ENCODE measurements at regions not wholly inside any gene's neighbourhood (a gene's known extent, or its start where the extent isn't known, plus 50 kb on each side); places are given as distances from the start of the nearest gene placed in this dataset.

DNA sequence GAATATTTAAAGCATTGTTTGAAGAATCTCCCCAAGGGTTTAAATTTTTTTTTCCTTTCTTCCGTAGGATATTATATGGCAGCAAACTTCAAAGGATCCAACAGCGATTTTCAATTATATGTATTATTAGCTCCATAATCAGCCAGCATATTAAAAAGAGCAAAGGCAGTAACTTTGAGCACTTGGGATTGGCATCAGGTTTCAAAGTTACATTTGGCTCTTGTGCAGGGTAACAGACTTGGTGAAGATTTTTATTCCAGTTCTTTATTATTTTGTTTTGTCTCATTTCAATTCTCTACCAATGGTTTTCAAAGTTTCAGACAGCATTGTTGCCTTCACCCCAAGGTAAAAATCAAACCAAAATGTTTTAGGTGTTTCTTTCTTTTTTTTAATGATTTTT is 116.7 kb upstream of the ZNF366 start:
- H3K36me3 ChIP-seq (ENCODE audit: control insufficient read depth in 2 of 4, insufficient read depth in 4 of 4, low read length in 3 of 4): no peaks in the 10 kb centered on the region
- H2BK5ac ChIP-seq (ENCODE audit: low read depth, low read length): no peak overlapping the region
- no peak overlapping the region for H3K18ac ChIP-seq (ENCODE audit: extremely low read depth, low read length)
- CTCF ChIA-PET (ENCODE audit: partially characterized antibody): interaction anchor here (3.3 kb wide), 1 partner anchor 12 kb away, joined by 15 read pairs; no protein-coding TSS in a partner anchor
- H2BK20ac ChIP-seq (ENCODE audit: low read length): no peak overlapping the region
- H4K8ac ChIP-seq (ENCODE audit: extremely low read depth, insufficient read depth, low read length): no peak overlapping the region
- DNase-seq (ENCODE audit: low read depth in 1 of 2, low spot score in 2 of 2) (no peak), FAIRE-seq (no peak)
- no peaks in the 10 kb centered on the region for H3K79me2 ChIP-seq (ENCODE audit: control insufficient read depth in 1 of 2, insufficient read depth in 2 of 2, low read length in 2 of 2)
- no peak overlapping the region for H2BK120ac ChIP-seq (replicated peaks; ENCODE audit: low read depth, low read length)
- H3K9ac ChIP-seq (replicated peaks in 1 of 4; ENCODE audit: extremely low read depth in 1 of 4, low read depth in 3 of 4, low read length in 3 of 4): no peak overlapping the region
- H4K20me1 ChIP-seq (replicated peaks in 1 of 2; ENCODE audit: control insufficient read depth in 1 of 2, insufficient read depth in 2 of 2, low read length in 2 of 2): no peaks in the 10 kb centered on the region
- H3K27me3 ChIP-seq (replicated peaks in 1 of 4; ENCODE audit: control insufficient read depth in 3 of 4, extremely low read depth in 1 of 4, insufficient read depth in 3 of 4, low read length in 3 of 4): no peaks in the 10 kb centered on the region
- no peak overlapping the region for H3K23ac ChIP-seq (ENCODE audit: insufficient read length)
- H4K5ac ChIP-seq (ENCODE audit: insufficient read length, low read depth, low read length): no peak overlapping the region
- POLR2A ChIA-PET (ENCODE audit: partially characterized antibody): no interaction called here
- no peak overlapping the region for H2AFZ ChIP-seq (ENCODE audit: low read length)
- H3K4me3 ChIP-seq (ENCODE audit: extremely low read depth in 1 of 4, insufficient read depth in 2 of 4, low read depth in 3 of 4, low read length in 4 of 4): no peak overlapping the region
- no peak overlapping the region for H3K4me2 ChIP-seq (ENCODE audit: insufficient read depth in 1 of 2, low read depth in 2 of 2, low read length in 2 of 2)
- no peak overlapping the region for H3K14ac ChIP-seq (ENCODE audit: insufficient read length)
- H3K56ac ChIP-seq (replicated peaks; ENCODE audit: insufficient read length, low read depth, low read length): no peak overlapping the region
- WGBS, 2 experiments (ENCODE audit: extremely low coverage in 1 of 2, insufficient coverage in 1 of 2, insufficient read length in 1 of 2, insufficient replicate concordance in 2 of 2, low coverage in 1 of 2, low lambda C conversion rate in 2 of 2, missing lambda C conversion rate in 1 of 2): 80% methylated on average over 2 of the region's 2 CpGs; no CpG with 5 or more reads in 1 of the 2 experiments
- no peak overlapping the region for H3K27ac ChIP-seq (ENCODE audit: low read depth, low read length)
- no peak overlapping the region for H4K91ac ChIP-seq (replicated peaks; ENCODE audit: insufficient read length, low read length)
- no peaks in the 10 kb centered on the region for H3K79me1 ChIP-seq (ENCODE audit: low read depth, low read length)
- no peak overlapping the region for H2AK5ac ChIP-seq (ENCODE audit: low read depth, low read length)
- no peaks in the 10 kb centered on the region for H3K9me3 ChIP-seq (ENCODE audit: insufficient read depth in 2 of 2, low read depth in 1 of 2, low read length in 1 of 2)
- no peak overlapping the region for H2BK15ac ChIP-seq (ENCODE audit: low read length)
- no peak overlapping the region for H3K4ac ChIP-seq (replicated peaks; ENCODE audit: insufficient read length, low read depth, low read length)
- TF ChIP-seq HDAC6 (IDR thresholded peaks at IDR 0.05; ENCODE audit: low read depth, low read length) (no peak), HDAC2 (IDR thresholded peaks at IDR 0.05; ENCODE audit: borderline replicate concordance in 1 of 2, low read depth in 2 of 2, low read length in 2 of 2) (no peak), BRCA1 (IDR thresholded peaks at IDR 0.05; ENCODE audit: low read depth, low read length) (no peak), GABPA (IDR thresholded peaks at IDR 0.05; ENCODE audit: borderline replicate concordance, insufficient read depth, low read length) (no peak), BACH1 (IDR thresholded peaks at IDR 0.05; ENCODE audit: low read length) (no peak), GTF2F1 (IDR thresholded peaks at IDR 0.05; ENCODE audit: borderline replicate concordance, low read depth, low read length) (no peak), PHF8 (conservative IDR thresholded peaks at IDR 0.05; ENCODE audit: low read depth, low read length) (no peak), RXRA (IDR thresholded peaks at IDR 0.05; ENCODE audit: insufficient read depth, low read depth, low read length) (no peak), EP300 (IDR thresholded peaks at IDR 0.05; ENCODE audit: borderline replicate concordance in 1 of 2, low read depth in 2 of 2, low read length in 2 of 2) (no peak)
- H2BK12ac ChIP-seq (ENCODE audit: low read depth, low read length): no peak overlapping the region
- peaks cover 0 to 8% (median 3%) of the 10 kb centered on the region in 4 experiments; a peak in 5 of 7 replicates for H3K4me1 ChIP-seq (replicated peaks in 1 of 4; ENCODE audit: control insufficient read depth in 3 of 4, insufficient read depth in 4 of 4, low read length in 3 of 4)
- no peaks in the 10 kb centered on the region for H3K23me2 ChIP-seq (ENCODE audit: low read depth, low read length)

Data from H1 (cell line).